Breast epithelium (tissue), 4 donors: ENCODE measurements at regions not wholly inside any gene's neighbourhood (a gene's known extent, or its start where the extent isn't known, plus 50 kb on each side); places are given as distances from the start of the nearest gene placed in this dataset.

Experiments used
- DNase-seq, 2 donors: peaks; one replicate each; pipeline ENCODE4 v3.0.0-alpha.2; 2019; ENCODE audit warnings: low spot score in 2 of 2
- H3K27ac ChIP-seq, 2 donors: fragments of 200-600 bp; sonication (generic) in 1 of 2; one replicate each; pipeline ENCODE4 v1.5.1; 2016 to 2019; ENCODE audit warnings: mild to moderate bottlenecking in 1 of 2
- H3K27me3 ChIP-seq, 2 donors: fragments of 200-600 bp; sonication (generic) in 1 of 2; one replicate each; pipeline versions ENCODE4 v1.5.1 to v1.6.0; 2017 to 2019; ENCODE audit warnings: control low read depth in 1 of 2, mild to moderate bottlenecking in 1 of 2
- H3K36me3 ChIP-seq: fragments of 200-600 bp; one replicate; pipeline ENCODE4 v1.5.1; 2019
- H3K4me1 ChIP-seq, 2 donors: fragments of 200-600 bp; sonication (generic); one replicate each; pipeline ENCODE4 v1.5.1; 2016 to 2019; ENCODE audit warnings: control low read depth in 1 of 2
- H3K4me3 ChIP-seq, 3 donors: fragments of 200-600 bp; sonication (generic); 1 replicate in 2 of 3; 2 replicates in 1 of 3; pipeline ENCODE4 v1.5.1; 2016 to 2019; ENCODE audit warnings: mild to moderate bottlenecking in 3 of 3, moderate library complexity in 2 of 3
- H3K9me3 ChIP-seq, 2 donors: fragments of 200-600 bp; sonication (generic) in 1 of 2; one replicate each; pipeline ENCODE4 v1.5.1; 2016 to 2019; ENCODE audit warnings: control low read depth in 1 of 2
- POLR2A ChIP-seq: fragments of 450-650 bp; IDR thresholded peaks from one replicate; pipeline ENCODE4 v1.6.1; 2016; ENCODE audit warnings: antibody characterized with exemption, mild to moderate bottlenecking, moderate library complexity
- POLR2AphosphoS5 ChIP-seq, 3 donors: sonication (generic); formaldehyde crosslinking; IDR thresholded peaks; one replicate each; pipeline ENCODE4 v1.6.1; 2017; ENCODE audit warnings: antibody characterized with exemption in 3 of 3
- intact Hi-C: fragments of 100-400 bp; cut with DNase I; formaldehyde crosslinking; loops from one replicate; pipeline ENCODE4 v1.15.1; 2023; ENCODE audit warnings: low total_unique reads
- TF ChIP-seq, protein P1 (sequence below), 3 donors: fragments of 450-650 bp; IDR thresholded peaks; one replicate each; pipeline ENCODE4 v1.5.1; 2016 to 2017; ENCODE audit warnings: antibody characterized with exemption in 3 of 3, mild to moderate bottlenecking in 3 of 3, moderate library complexity in 3 of 3

DNA sequence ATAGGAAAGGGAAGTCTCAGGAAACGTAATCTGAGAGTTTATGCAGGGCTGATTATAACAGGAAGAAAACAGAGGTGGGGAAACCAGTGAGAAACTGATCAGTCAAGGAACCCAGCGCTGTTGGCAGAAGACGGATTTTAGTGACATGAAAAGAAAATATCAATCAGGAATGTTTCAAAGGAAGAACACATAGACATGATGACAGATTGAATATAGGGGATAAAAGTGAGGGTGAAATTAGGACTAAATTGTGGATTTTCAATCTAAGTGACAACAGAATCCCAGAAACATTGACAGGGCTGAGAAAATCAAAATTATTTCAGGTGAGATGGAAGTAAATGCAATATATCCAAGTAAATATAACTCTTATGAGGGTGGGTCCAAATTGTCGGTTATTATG, 199.8 kb upstream of the CCDC150 start:
- Histone ChIP-seq H3K27ac (no peak overlapping the region), H3K27me3 (no peaks in the 10 kb centered on the region), H3K36me3 (no peaks in the 10 kb centered on the region), H3K4me1 (no peaks in the 10 kb centered on the region), H3K4me3 (no peak overlapping the region), H3K9me3 (no peaks in the 10 kb centered on the region)
- DNase-seq = no peak
- intact Hi-C loops = no loop called here
- TF ChIP-seq POLR2A (no peak), POLR2AphosphoS5 (IDR thresholded peaks at IDR 0.05) (no peak)
- TF ChIP-seq, protein P1, sequence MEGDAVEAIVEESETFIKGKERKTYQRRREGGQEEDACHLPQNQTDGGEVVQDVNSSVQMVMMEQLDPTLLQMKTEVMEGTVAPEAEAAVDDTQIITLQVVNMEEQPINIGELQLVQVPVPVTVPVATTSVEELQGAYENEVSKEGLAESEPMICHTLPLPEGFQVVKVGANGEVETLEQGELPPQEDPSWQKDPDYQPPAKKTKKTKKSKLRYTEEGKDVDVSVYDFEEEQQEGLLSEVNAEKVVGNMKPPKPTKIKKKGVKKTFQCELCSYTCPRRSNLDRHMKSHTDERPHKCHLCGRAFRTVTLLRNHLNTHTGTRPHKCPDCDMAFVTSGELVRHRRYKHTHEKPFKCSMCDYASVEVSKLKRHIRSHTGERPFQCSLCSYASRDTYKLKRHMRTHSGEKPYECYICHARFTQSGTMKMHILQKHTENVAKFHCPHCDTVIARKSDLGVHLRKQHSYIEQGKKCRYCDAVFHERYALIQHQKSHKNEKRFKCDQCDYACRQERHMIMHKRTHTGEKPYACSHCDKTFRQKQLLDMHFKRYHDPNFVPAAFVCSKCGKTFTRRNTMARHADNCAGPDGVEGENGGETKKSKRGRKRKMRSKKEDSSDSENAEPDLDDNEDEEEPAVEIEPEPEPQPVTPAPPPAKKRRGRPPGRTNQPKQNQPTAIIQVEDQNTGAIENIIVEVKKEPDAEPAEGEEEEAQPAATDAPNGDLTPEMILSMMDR (IDR thresholded peaks at IDR 0.05) = no peak

- DNase-seq = no peak
- Histone ChIP-seq H3K27ac (no peak overlapping the region), H3K27me3 (no peaks in the 10 kb centered on the region), H3K9me3 (no peaks in the 10 kb centered on the region), H3K4me3 (no peak overlapping the region), H3K36me3 (no peaks in the 10 kb centered on the region), H3K4me1 (no peaks in the 10 kb centered on the region)
- intact Hi-C loops = no loop called here
- no peak for TF ChIP-seq POLR2AphosphoS5 (IDR thresholded peaks at IDR 0.05)
- TF ChIP-seq, protein P1 (IDR thresholded peaks at IDR 0.05) = no peak
- no peak for TF ChIP-seq POLR2A
Measured at GRCh38 chr2:196440413-196440812, 199.1 kb upstream of the CCDC150 start.

DNA sequence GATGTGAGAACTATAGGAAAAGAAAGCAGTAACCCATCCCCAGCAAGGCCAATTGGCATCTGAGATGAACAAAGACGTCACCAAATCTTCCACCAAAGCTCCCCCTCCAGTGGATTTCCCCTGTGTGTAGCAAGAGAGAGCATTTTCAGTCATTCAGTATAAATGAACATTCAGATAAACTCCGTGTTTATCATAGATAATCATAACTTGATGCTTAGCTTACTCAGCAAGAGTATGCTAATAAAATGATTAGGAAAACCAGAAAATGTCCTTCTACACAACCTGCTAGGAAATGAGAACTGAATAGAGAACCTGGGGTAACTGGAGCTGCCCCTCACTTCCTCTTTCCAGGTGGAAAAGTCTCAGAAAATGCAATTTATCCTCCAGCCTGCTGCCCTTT, 198.0 kb upstream of the CCDC150 start:
- Histone ChIP-seq H3K4me3 (no peak overlapping the region), H3K4me1 (no peaks in the 10 kb centered on the region), H3K36me3 (no peaks in the 10 kb centered on the region), H3K27ac (no peak overlapping the region), H3K27me3 (no peaks in the 10 kb centered on the region), H3K9me3 (no peaks in the 10 kb centered on the region)
- no peak for DNase-seq
- intact Hi-C loops = no loop called here
- TF ChIP-seq, protein P1 (IDR thresholded peaks at IDR 0.05) = no peak
- TF ChIP-seq POLR2A (no peak), POLR2AphosphoS5 (IDR thresholded peaks at IDR 0.05) (no peak)

- Histone ChIP-seq H3K36me3 (no peaks in the 10 kb centered on the region), H3K9me3 (no peaks in the 10 kb centered on the region), H3K4me1 (no peaks in the 10 kb centered on the region), H3K4me3 (no peak overlapping the region), H3K27me3 (no peaks in the 10 kb centered on the region), H3K27ac (no peak overlapping the region)
- no peak for TF ChIP-seq POLR2A
- intact Hi-C loops = no loop called here
- DNase-seq = no peak
Measured at GRCh38 chr2:196442211-196442610, 197.3 kb upstream of the CCDC150 start.

DNA sequence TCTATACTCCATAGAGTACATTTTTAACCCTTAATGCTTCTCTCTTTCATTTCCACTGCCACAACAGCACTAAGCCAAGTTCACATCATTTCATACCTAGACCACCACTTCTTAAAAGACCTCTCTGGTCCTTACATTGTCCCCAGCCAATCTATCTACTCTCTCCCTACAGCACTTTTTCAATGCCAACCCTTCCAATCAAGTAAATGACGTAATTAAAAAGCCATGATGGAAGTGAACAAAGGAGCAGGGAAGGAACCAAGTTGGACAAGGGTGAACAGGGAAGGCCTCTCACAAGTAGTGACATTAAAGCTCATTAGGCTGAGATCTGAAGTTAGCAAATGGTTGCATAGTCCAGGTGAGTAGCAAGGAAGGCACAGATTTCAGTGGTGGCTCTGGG, 195.1 kb upstream of the CCDC150 start:
- intact Hi-C loops = no loop called here
- Histone ChIP-seq H3K36me3 (no peaks in the 10 kb centered on the region), H3K4me3 (no peak overlapping the region), H3K9me3 (no peaks in the 10 kb centered on the region), H3K27me3 (no peaks in the 10 kb centered on the region), H3K27ac (no peak overlapping the region), H3K4me1 (no peaks in the 10 kb centered on the region)
- TF ChIP-seq, protein P1 (IDR thresholded peaks at IDR 0.05) = no peak
- TF ChIP-seq POLR2AphosphoS5 (IDR thresholded peaks at IDR 0.05) (no peak), POLR2A (no peak)
- DNase-seq = no peak

- Histone ChIP-seq H3K4me3 (no peak overlapping the region), H3K36me3 (no peaks in the 10 kb centered on the region), H3K9me3 (no peaks in the 10 kb centered on the region), H3K4me1 (no peaks in the 10 kb centered on the region), H3K27me3 (no peaks in the 10 kb centered on the region), H3K27ac (no peak overlapping the region)
- TF ChIP-seq POLR2AphosphoS5 (IDR thresholded peaks at IDR 0.05) = no peak
- no peak for DNase-seq
- intact Hi-C loops = no loop called here
Measured at GRCh38 chr2:196445991-196446390, 193.5 kb upstream of the CCDC150 start.
